ENCODE measurements at regions not wholly inside any gene's neighbourhood (a gene's known extent, or its start where the extent isn't known, plus 50 kb on each side); places are given as distances from the start of the nearest gene placed in this dataset.

DNA sequence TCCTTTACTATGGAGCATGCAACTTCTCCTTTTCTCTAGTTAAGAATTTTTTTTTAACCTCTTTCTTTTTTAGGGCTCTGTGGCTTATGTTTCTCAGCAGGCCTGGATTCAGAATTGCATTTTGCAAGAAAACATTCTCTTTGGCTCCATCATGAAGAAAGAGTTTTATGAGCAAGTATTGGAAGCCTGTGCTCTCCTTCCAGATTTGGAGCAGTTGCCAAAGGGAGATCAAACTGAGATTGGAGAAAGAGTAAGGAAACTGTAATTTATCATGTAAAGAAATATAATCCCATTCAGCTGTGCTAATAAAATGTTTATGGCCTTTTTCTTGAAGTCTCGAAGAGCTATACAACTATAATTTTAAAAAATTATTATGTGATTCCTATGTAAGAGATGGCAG is 70.1 kb downstream of the HSPA13 start:
- H3K4me1 ChIP-seq (ENCODE audit: control insufficient read depth, extremely low read depth, insufficient read depth, low read length) = no peaks in the 10 kb centered on the region
- H3K79me2 ChIP-seq (ENCODE audit: control insufficient read depth, insufficient read depth, low read length) = no peaks in the 10 kb centered on the region
- H4K20me1 ChIP-seq (replicated peaks; ENCODE audit: control insufficient read depth, extremely low read depth, insufficient read depth, low read length) = no peaks in the 10 kb centered on the region
- no TSS peak for BruUV-seq (replicated peaks)
- no peak overlapping the region for H2AFZ ChIP-seq (ENCODE audit: low read depth, low read length)
- dilution Hi-C loops (cut with MboI; ENCODE audit: extremely low pct_ligation_motif_present, low sequenced_read_pairs) (no loop called here), intact Hi-C loops (cut with micrococcal nuclease) (no loop called here)
- no peaks in the 10 kb centered on the region for H3K27me3 ChIP-seq (ENCODE audit: control insufficient read depth in 2 of 2, insufficient read depth in 2 of 2, low read length in 2 of 2)
- H3K4me2 ChIP-seq (ENCODE audit: insufficient read depth, low read length) = no peak overlapping the region
- H3K9me3 ChIP-seq (replicated peaks; ENCODE audit: control insufficient read depth, insufficient read depth, low read length) = no peaks in the 10 kb centered on the region
- H3K9me1 ChIP-seq (replicated peaks; ENCODE audit: control insufficient read depth, extremely low read depth, insufficient read depth, low read length) = no peaks in the 10 kb centered on the region
- H3K4me3 ChIP-seq (replicated peaks in 1 of 3; ENCODE audit: insufficient read depth in 1 of 3, low read depth in 1 of 3, low read length in 3 of 3) = no peak overlapping the region
- TF ChIP-seq MYC (IDR thresholded peaks at IDR 0.05; ENCODE audit: low read depth, low read length) = no peak
- TF ChIP-seq POLR2AphosphoS5 (IDR thresholded peaks at IDR 0.05; ENCODE audit: insufficient read depth, low read depth, low read length) = no peak
- TF ChIP-seq, protein P1, sequence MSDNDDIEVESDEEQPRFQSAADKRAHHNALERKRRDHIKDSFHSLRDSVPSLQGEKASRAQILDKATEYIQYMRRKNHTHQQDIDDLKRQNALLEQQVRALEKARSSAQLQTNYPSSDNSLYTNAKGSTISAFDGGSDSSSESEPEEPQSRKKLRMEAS (IDR thresholded peaks at IDR 0.05; ENCODE audit: insufficient read depth, insufficient read length) = no peak
- TF ChIP-seq EZH2 (IDR thresholded peaks at IDR 0.05; ENCODE audit: borderline replicate concordance, low read depth, low read length, severe bottlenecking) = no peak
- TF ChIP-seq, protein P2, sequence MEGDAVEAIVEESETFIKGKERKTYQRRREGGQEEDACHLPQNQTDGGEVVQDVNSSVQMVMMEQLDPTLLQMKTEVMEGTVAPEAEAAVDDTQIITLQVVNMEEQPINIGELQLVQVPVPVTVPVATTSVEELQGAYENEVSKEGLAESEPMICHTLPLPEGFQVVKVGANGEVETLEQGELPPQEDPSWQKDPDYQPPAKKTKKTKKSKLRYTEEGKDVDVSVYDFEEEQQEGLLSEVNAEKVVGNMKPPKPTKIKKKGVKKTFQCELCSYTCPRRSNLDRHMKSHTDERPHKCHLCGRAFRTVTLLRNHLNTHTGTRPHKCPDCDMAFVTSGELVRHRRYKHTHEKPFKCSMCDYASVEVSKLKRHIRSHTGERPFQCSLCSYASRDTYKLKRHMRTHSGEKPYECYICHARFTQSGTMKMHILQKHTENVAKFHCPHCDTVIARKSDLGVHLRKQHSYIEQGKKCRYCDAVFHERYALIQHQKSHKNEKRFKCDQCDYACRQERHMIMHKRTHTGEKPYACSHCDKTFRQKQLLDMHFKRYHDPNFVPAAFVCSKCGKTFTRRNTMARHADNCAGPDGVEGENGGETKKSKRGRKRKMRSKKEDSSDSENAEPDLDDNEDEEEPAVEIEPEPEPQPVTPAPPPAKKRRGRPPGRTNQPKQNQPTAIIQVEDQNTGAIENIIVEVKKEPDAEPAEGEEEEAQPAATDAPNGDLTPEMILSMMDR (IDR thresholded peaks at IDR 0.05; ENCODE audit: extremely low read depth in 1 of 2, insufficient read depth in 1 of 2, low read depth in 1 of 2, low read length in 2 of 2) = no peak
- TF ChIP-seq JUN (IDR thresholded peaks at IDR 0.05; ENCODE audit: borderline replicate concordance, insufficient read depth, insufficient read length, low read depth) = no peak
- TF ChIP-seq GATA2 (IDR thresholded peaks at IDR 0.05; ENCODE audit: insufficient read depth, insufficient read length, low read depth, low read length) = no peak
- FAIRE-seq = no peak
- no peak for DNase-seq (ENCODE audit: low read depth, low spot score)
- H3K36me3 ChIP-seq (ENCODE audit: control insufficient read depth in 2 of 2, extremely low read depth in 1 of 2, insufficient read depth in 2 of 2, low read length in 2 of 2) = no peaks in the 10 kb centered on the region
- ChIA-PET CTCF (no interaction called here), POLR2A (no interaction called here)
- no peak overlapping the region for H3K27ac ChIP-seq (ENCODE audit: insufficient read depth, low read depth, low read length)
- H3K9ac ChIP-seq (replicated peaks; ENCODE audit: extremely low read depth, insufficient read depth, low read length) = no peak overlapping the region
